PFSK-1 (cell line): ENCODE measurements at regions not wholly inside any gene's neighbourhood (a gene's known extent, or its start where the extent isn't known, plus 50 kb on each side); places are given as distances from the start of the nearest gene placed in this dataset.

Source experiments
- FOXP2 ChIP-seq: optimal IDR thresholded peaks from 2 replicates; pipeline ENCODE3; 2011; ENCODE audit warnings: borderline replicate concordance, control low read depth, inconsistent platforms; ENCODE audit not compliant: insufficient read depth; ENCODE audit errors: extremely low read length, extremely low read depth
- POLR2AphosphoS5 ChIP-seq: IDR thresholded peaks from 2 replicates; pipeline ENCODE4 v1.6.1; 2012; ENCODE audit warnings: low read depth, mild to moderate bottlenecking, control low read depth, low read length, moderate library complexity
- SIN3A ChIP-seq: IDR thresholded peaks from 2 replicates; pipeline ENCODE4 v1.6.1; 2012; ENCODE audit warnings: mild to moderate bottlenecking, low read length, moderate library complexity, borderline replicate concordance; ENCODE audit not compliant: insufficient read depth
- TAF1 ChIP-seq: IDR thresholded peaks from 2 replicates; pipeline ENCODE4 v1.6.1; 2012; ENCODE audit warnings: low read length, control low read depth, borderline replicate concordance; ENCODE audit not compliant: insufficient read depth
- TF ChIP-seq, protein P1 (sequence below), 2 experiments: IDR thresholded peaks; 2 replicates each; pipeline versions ENCODE4 v1.6.1 to v1.8.0; 2011 to 2012; ENCODE audit warnings: low read depth in 2 of 2, low read length in 2 of 2, control low read depth in 1 of 2, inconsistent platforms in 1 of 2, mild to moderate bottlenecking in 1 of 2, moderate library complexity in 1 of 2; ENCODE audit not compliant: insufficient read depth in 1 of 2

DNA sequence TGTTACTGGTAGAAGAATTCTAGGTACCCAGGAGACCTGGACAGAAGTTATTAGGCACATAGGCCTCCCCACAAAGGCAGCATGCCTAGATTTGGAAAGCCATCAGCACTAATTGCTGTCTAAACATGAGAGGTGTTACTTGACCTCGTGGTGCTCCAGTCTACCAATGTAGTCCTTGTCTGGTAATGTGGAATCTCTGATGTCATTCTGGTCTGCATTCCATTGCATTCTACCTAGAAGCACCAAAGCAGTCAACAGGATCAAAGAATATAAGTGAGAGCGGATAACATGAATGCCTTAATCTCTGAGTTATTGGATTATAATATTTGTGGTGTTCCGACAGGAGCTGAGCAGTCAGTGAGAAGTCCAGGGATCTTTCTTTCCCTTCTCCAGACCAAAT, 175.2 kb downstream of the PSAT1 start:
- TF ChIP-seq POLR2AphosphoS5 (no peak), TAF1 (no peak), SIN3A (no peak), FOXP2 (no peak)
- TF ChIP-seq, protein P1, sequence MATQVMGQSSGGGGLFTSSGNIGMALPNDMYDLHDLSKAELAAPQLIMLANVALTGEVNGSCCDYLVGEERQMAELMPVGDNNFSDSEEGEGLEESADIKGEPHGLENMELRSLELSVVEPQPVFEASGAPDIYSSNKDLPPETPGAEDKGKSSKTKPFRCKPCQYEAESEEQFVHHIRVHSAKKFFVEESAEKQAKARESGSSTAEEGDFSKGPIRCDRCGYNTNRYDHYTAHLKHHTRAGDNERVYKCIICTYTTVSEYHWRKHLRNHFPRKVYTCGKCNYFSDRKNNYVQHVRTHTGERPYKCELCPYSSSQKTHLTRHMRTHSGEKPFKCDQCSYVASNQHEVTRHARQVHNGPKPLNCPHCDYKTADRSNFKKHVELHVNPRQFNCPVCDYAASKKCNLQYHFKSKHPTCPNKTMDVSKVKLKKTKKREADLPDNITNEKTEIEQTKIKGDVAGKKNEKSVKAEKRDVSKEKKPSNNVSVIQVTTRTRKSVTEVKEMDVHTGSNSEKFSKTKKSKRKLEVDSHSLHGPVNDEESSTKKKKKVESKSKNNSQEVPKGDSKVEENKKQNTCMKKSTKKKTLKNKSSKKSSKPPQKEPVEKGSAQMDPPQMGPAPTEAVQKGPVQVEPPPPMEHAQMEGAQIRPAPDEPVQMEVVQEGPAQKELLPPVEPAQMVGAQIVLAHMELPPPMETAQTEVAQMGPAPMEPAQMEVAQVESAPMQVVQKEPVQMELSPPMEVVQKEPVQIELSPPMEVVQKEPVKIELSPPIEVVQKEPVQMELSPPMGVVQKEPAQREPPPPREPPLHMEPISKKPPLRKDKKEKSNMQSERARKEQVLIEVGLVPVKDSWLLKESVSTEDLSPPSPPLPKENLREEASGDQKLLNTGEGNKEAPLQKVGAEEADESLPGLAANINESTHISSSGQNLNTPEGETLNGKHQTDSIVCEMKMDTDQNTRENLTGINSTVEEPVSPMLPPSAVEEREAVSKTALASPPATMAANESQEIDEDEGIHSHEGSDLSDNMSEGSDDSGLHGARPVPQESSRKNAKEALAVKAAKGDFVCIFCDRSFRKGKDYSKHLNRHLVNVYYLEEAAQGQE (IDR thresholded peaks at IDR 0.05; ENCODE audit: insufficient read depth in 1 of 2, low read depth in 2 of 2, low read length in 2 of 2) = no peak
